Ovary (tissue), 3 donors: ENCODE measurements at regions not wholly inside any gene's neighbourhood (a gene's known extent, or its start where the extent isn't known, plus 50 kb on each side); places are given as distances from the start of the nearest gene placed in this dataset.

ENCODE experiments used
- EP300 ChIP-seq: sonication (generic); formaldehyde crosslinking; IDR thresholded peaks from one replicate; pipeline ENCODE4 v1.6.1; 2017; ENCODE audit warnings: antibody characterized with exemption
- POLR2A ChIP-seq: fragments of 450-650 bp; IDR thresholded peaks from one replicate; pipeline ENCODE4 v1.6.1; 2017; ENCODE audit warnings: antibody characterized with exemption, mild to moderate bottlenecking, moderate library complexity
- TF ChIP-seq, protein P1 (sequence below), 3 donors: fragments of 450-650 bp in 2 of 3; fragments of 200-600 bp in 1 of 3; IDR thresholded peaks; one replicate each; pipeline versions ENCODE4 v1.5.1 to v1.8.0; 2016 to 2022; ENCODE audit warnings: antibody characterized with exemption in 3 of 3, mild to moderate bottlenecking in 1 of 3
- donor health status: DM: no; HTN: no; CAD: no.

DNA sequence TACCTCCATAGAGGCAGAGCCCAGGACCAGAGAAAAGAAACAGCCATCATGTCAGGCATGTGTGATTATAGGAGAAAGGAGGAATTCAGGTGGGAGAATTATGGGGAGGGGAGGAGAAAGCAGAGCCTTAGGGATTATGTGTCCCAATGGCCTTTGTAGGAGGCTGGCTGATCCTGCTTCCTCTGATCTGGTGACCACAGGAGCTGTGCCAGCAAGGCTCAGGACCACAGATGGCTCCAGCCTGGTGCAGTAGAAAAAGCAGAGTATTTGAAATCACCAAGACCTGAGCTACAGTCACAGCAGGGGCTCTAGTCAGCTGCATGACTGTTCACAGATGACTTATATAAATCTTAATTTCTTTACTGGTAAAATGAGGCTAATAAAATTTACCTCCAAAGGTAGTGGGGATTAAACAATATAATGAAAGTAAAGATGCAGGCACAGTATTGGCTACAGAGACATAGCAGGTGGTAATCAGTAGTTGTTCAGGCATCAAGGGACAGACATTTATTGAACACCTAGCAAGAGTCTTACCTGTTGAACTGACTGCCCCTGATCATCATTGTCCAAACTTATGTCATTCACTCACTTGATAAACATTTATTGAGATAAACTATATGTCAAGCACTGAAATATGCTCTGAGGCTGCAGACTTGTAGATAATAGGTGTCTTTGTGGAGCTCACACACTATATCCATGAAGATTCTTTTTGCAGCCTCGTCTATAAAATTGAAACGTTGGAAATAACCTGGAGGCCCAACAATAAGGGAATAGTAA, 121.3 kb downstream of the MYCN start:
- TF ChIP-seq, protein P1, sequence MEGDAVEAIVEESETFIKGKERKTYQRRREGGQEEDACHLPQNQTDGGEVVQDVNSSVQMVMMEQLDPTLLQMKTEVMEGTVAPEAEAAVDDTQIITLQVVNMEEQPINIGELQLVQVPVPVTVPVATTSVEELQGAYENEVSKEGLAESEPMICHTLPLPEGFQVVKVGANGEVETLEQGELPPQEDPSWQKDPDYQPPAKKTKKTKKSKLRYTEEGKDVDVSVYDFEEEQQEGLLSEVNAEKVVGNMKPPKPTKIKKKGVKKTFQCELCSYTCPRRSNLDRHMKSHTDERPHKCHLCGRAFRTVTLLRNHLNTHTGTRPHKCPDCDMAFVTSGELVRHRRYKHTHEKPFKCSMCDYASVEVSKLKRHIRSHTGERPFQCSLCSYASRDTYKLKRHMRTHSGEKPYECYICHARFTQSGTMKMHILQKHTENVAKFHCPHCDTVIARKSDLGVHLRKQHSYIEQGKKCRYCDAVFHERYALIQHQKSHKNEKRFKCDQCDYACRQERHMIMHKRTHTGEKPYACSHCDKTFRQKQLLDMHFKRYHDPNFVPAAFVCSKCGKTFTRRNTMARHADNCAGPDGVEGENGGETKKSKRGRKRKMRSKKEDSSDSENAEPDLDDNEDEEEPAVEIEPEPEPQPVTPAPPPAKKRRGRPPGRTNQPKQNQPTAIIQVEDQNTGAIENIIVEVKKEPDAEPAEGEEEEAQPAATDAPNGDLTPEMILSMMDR (IDR thresholded peaks at IDR 0.05): no peak
- TF ChIP-seq POLR2A (no peak), EP300 (no peak)
